Parathyroid adenoma (tissue), 2 donors: ENCODE measurements at regions not wholly inside any gene's neighbourhood (a gene's known extent, or its start where the extent isn't known, plus 50 kb on each side); places are given as distances from the start of the nearest gene placed in this dataset.

Experiments
- H2AFZ ChIP-seq: fragments of 300-600 bp; sonication (generic); one replicate; pipeline ENCODE4 v1.7.0; 2017; ENCODE audit warnings: antibody characterized with exemption, mild to moderate bottlenecking
- H3K27ac ChIP-seq: fragments of 300-600 bp; sonication (generic); one replicate; pipeline ENCODE4 v1.7.0; 2017
- H3K27me3 ChIP-seq: fragments of 300-600 bp; sonication (generic); one replicate; pipeline ENCODE4 v1.7.0; 2017; ENCODE audit warnings: low read length; ENCODE audit not compliant: control insufficient read depth, insufficient read depth
- H3K36me3 ChIP-seq: fragments of 300-600 bp; sonication (generic); one replicate; pipeline ENCODE4 v1.7.0; 2017; ENCODE audit warnings: low read length; ENCODE audit not compliant: control insufficient read depth, insufficient read depth
- H3K4me1 ChIP-seq: fragments of 300-600 bp; sonication (generic); one replicate; pipeline ENCODE4 v1.7.0; 2017; ENCODE audit warnings: control low read depth
- H3K4me2 ChIP-seq: fragments of 300-600 bp; sonication (generic); one replicate; pipeline ENCODE4 v1.7.0; 2017; ENCODE audit warnings: low read length
- H3K4me3 ChIP-seq: fragments of 300-600 bp; sonication (generic); one replicate; pipeline ENCODE4 v1.7.0; 2017; ENCODE audit warnings: low read depth, low read length
- H3K79me2 ChIP-seq: fragments of 300-600 bp; sonication (generic); one replicate; pipeline ENCODE4 v1.7.0; 2017; ENCODE audit warnings: control low read depth
- H3K9ac ChIP-seq: fragments of 300-600 bp; sonication (generic); one replicate; pipeline ENCODE4 v1.7.0; 2017; ENCODE audit warnings: mild to moderate bottlenecking
- H3K9me3 ChIP-seq: fragments of 300-600 bp; sonication (generic); one replicate; pipeline ENCODE4 v1.7.0; 2017; ENCODE audit warnings: low read length; ENCODE audit not compliant: control insufficient read depth
- TF ChIP-seq, protein P1 (sequence below): fragments of 300-600 bp; sonication (generic); IDR thresholded peaks from one replicate; pipeline ENCODE4 v1.7.0; 2017; ENCODE audit warnings: antibody characterized with exemption, mild to moderate bottlenecking
- donor health status: primary hyperparathyroidism.

DNA sequence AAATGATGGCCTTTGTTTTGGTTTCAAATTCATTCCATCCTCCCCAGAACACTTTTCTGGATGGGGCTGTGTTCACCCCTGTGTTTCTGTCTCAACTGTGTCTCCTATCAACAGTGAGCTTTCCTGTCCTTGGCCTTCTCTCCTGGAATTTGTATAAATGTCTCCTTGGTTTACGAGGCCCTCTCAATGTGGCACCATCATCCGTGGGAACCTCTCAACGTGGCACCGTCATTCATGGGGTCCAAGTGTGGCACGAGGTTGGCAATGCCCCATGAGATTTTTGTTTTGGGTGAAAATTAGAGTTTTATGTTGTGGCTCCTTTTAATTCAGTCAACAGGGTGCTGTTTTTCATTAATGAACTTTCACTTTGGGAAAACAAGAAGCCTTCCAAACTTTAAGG lies 280.7 kb upstream of the SALL3 start:
- TF ChIP-seq, protein P1, sequence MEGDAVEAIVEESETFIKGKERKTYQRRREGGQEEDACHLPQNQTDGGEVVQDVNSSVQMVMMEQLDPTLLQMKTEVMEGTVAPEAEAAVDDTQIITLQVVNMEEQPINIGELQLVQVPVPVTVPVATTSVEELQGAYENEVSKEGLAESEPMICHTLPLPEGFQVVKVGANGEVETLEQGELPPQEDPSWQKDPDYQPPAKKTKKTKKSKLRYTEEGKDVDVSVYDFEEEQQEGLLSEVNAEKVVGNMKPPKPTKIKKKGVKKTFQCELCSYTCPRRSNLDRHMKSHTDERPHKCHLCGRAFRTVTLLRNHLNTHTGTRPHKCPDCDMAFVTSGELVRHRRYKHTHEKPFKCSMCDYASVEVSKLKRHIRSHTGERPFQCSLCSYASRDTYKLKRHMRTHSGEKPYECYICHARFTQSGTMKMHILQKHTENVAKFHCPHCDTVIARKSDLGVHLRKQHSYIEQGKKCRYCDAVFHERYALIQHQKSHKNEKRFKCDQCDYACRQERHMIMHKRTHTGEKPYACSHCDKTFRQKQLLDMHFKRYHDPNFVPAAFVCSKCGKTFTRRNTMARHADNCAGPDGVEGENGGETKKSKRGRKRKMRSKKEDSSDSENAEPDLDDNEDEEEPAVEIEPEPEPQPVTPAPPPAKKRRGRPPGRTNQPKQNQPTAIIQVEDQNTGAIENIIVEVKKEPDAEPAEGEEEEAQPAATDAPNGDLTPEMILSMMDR, result no peak
- Histone ChIP-seq H3K9ac (no peak overlapping the region), H3K27ac (no peak overlapping the region), H3K79me2 (no peaks in the 10 kb centered on the region), H3K9me3 (no peaks in the 10 kb centered on the region), H3K4me2 (no peak overlapping the region), H3K4me1 (no peaks in the 10 kb centered on the region), H3K4me3 (no peak overlapping the region), H2AFZ (no peak overlapping the region), H3K36me3 (no peaks in the 10 kb centered on the region), H3K27me3 (no peaks in the 10 kb centered on the region)

- no peak overlapping the region for H3K9ac ChIP-seq
- no peaks in the 10 kb centered on the region for H3K79me2 ChIP-seq
- TF ChIP-seq, protein P1, result no peak
- no peaks in the 10 kb centered on the region for H3K27me3 ChIP-seq
- H3K36me3 ChIP-seq, result no peaks in the 10 kb centered on the region
- H3K4me1 ChIP-seq, result no peaks in the 10 kb centered on the region
- no peak overlapping the region for H3K4me2 ChIP-seq
- H3K4me3 ChIP-seq, result no peak overlapping the region
- no peaks in the 10 kb centered on the region for H3K9me3 ChIP-seq
- H3K27ac ChIP-seq, result no peak overlapping the region
- H2AFZ ChIP-seq, result no peak overlapping the region
Measured at GRCh38 chr18:78699499-78699898, 280.1 kb upstream of the SALL3 start.

DNA sequence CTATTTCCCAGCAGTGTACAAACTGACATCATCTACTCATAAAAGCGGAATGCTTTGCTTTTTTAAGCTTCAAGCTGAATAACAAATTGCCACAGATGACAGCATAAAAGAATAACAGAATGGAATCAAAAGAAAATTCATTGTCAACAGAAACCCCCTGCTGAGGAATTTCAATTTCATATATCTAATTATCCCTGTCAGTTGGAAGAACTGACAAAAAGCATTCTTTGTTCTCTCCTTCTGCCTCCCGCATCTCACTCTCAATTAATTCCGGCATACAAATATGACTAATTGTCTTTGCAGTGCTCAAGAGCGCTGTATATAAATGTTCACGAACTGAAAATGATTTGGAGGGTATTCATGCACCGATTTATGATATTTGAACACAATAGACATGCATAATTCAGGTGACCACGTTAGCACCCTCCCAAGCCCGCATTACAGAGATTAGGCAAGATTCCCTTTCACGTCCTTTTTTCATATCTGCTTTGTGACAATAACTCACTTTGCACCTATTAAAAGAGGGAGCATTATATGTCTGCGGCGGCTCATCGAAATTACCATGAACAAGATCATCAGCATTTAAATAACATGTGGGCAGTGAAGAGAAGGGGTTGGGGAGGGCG lies 277.7 kb upstream of the SALL3 start:
- Histone ChIP-seq H3K4me1 (no peaks in the 10 kb centered on the region), H3K79me2 (no peaks in the 10 kb centered on the region), H2AFZ (no peak overlapping the region), H3K27me3 (no peaks in the 10 kb centered on the region), H3K36me3 (no peaks in the 10 kb centered on the region), H3K4me2 (no peak overlapping the region), H3K9ac (no peak overlapping the region), H3K27ac (no peak overlapping the region), H3K4me3 (no peak overlapping the region), H3K9me3 (no peaks in the 10 kb centered on the region)
- TF ChIP-seq, protein P1, result no peak

DNA sequence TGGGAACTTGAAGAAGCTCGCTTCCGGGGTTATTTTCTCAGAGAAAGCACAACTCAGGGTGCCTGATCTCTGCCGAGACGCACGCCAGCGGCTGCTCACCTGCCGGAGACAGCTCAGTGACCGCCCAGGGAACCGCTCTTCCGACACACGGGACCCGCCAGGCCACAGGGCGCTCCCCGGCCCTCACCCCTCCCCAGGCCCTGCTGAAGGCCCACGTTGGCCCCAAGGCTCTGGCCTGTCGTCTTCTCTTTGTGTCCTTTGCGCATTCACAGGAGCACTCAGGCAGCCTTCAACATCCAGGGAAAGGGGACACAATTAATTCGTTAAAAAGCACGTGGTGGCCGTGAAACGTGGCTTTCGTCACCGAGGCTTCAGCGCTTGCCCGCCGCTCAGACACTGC lies 276.3 kb upstream of the SALL3 start:
- Histone ChIP-seq H3K36me3 (no peaks in the 10 kb centered on the region), H3K27me3 (no peaks in the 10 kb centered on the region), H3K9ac (no peak overlapping the region), H3K4me3 (no peak overlapping the region), H3K9me3 (no peaks in the 10 kb centered on the region), H3K27ac (no peak overlapping the region), H3K4me1 (no peaks in the 10 kb centered on the region), H2AFZ (no peak overlapping the region), H3K79me2 (no peaks in the 10 kb centered on the region), H3K4me2 (no peak overlapping the region)
- TF ChIP-seq, protein P1, result no peak

- no peak overlapping the region for H3K4me2 ChIP-seq
- no peak overlapping the region for H3K27ac ChIP-seq
- H3K9me3 ChIP-seq, result no peaks in the 10 kb centered on the region
- TF ChIP-seq, protein P1, result no peak
- H3K79me2 ChIP-seq, result no peaks in the 10 kb centered on the region
- H3K4me3 ChIP-seq, result no peak overlapping the region
- no peaks in the 10 kb centered on the region for H3K4me1 ChIP-seq
- H2AFZ ChIP-seq, result no peak overlapping the region
- no peak overlapping the region for H3K9ac ChIP-seq
- H3K27me3 ChIP-seq, result no peaks in the 10 kb centered on the region
- no peaks in the 10 kb centered on the region for H3K36me3 ChIP-seq
Measured at GRCh38 chr18:78704971-78705461, 274.6 kb upstream of the SALL3 start.
